GM19395 (cell line): ENCODE measurements at regions not wholly inside any gene's neighbourhood (a gene's known extent, or its start where the extent isn't known, plus 50 kb on each side); places are given as distances from the start of the nearest gene placed in this dataset.

Source experiments
- ATAC-seq: cut with Tn5 transposase; IDR thresholded peaks from one replicate; pipeline ENCODE4 v1.9.1; 2021; ENCODE audit warnings: mild to moderate bottlenecking, moderate library complexity; ENCODE audit not compliant: unreplicated experiment

DNA sequence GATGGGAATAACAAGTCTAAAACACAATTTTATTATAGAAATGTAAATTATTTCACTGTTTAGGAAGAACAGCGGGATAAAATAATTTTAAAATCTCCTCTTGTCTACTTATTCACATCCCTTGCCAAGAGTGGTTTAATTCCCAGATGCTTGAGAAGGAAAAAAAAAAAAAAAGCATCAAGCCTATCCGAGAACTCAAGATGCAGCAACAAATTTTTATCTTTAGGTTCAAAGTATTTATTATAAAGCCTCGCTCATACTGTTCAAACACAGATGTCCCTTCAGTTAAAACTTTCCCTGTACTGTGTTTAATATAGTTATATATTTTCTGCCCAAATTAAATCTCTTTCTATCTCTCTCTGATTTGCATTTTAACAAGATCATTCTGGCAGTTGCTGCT is 1615.8 kb downstream of the PLA2G4A start:
- no peak for ATAC-seq

- ATAC-seq: no peak
These were observed 1634.1 kb downstream of the PLA2G4A start for GRCh38 chr1:188462837-188463236.

DNA sequence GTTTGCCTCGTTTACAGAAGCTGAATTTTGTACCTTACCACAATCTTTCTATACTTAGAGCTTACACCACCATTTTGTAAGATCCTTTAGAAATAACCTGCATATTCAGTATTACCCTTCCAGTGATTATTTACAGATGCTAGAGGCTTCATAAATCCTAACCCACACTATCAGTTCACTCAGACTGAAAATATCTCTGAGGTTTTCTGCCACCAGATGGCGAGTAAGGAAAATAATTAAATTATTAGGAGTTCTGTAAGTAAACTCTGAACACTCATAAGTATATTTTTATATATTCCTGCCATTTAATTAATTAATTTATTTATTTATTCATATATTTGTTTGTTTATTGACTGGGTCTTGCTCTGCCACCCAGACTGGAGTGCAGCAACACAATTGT is 1635.2 kb downstream of the PLA2G4A start:
- ATAC-seq: no peak

- no peak for ATAC-seq
These were observed 1637.8 kb downstream of the PLA2G4A start for GRCh38 chr1:188466539-188466938.

DNA sequence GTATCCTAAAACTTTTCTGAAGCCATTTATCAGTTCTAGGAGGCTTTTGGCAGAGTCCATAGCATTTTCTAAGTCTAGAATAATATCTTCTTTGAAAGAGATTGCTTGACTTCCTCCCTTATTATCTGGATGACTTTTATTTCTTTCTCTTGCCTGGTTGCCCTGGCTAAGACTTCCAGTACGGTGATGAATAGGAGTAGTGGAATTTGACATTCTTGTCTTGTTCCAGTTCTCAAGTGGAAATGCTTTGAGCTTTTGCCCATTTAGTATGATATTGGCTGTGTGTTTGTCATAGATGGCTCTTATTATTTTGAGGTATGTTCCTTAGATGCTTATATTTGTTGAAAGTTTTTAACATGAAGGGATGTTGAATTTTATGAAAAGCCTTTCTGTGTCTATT is 1647.9 kb downstream of the PLA2G4A start:
- ATAC-seq: no peak

DNA sequence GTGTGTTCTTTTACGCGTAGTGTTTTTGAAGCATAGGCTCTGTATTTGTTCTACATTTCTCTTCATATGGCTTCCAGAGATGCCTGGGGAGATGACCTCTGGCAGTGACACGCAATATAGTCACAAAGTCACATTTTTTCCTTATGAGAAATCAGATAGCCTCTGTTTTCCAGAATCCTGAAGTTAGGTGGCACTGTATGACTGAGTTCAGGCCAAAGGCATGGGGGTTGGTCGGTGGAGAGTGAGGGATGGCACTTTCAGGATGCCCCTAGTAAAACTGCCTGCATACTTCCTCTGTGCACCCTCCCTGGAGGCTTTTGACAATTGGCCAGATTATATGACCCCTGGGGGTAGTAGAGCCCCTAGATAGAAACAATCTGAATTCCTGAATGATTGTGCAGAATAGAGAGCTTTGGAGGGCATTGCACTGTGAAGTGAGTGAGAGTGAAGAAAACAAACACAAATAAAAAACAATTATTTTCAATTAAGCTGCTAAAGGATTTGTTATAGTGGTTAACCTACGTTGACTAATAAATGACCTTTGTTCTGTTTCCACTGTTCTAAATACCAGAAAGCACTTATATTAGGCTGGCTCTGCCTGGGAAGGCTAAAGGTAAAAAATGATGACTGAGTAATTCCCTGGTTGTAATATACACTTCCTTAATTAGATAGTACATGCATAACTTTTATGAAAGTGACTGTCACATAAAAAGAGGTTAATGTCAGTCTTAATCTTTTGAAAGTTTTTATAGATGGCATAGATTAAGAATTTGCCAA is 1660.8 kb downstream of the PLA2G4A start:
- no peak for ATAC-seq

DNA sequence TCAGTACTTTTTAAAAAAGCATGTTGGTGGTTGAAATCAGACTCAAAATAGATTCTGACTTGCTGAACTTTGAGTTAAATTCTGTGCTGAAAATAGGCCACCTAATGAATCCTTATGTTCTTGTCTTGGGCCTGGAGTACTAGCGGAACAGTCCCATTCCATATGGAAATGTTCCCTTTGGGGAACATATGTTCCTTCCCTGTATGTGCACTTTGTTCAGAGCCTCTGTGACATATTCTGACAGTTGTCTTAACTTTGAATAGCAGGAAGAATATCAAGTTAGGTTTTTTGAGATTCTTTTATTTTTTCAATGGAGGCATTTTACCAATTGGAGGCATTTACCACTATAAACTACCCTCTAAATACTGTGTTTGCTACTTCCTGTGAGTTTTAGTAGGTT is 1667.8 kb downstream of the PLA2G4A start:
- no peak for ATAC-seq

- no peak for ATAC-seq
These were observed 1668.3 kb downstream of the PLA2G4A start for GRCh38 chr1:188497020-188497419.

DNA sequence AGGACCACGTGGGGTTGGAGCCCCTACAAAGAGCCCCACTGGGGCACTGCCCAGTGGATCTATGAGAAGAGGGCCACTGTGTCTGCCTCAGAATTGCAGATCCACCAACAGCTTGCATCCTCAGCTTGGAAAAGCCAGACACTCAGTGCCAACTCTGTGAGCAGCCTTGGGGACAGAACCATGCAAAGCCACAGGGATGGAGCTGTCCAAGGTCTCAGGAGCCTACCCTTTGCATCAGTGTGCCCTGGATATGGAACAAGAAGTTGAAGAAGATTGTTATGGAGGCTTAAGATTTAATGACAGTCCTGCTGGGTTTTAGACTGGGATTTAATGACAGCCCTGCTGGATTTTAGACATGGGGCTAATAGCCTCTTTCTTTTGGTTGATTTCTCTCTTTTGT is 1670.9 kb downstream of the PLA2G4A start:
- no peak for ATAC-seq

DNA sequence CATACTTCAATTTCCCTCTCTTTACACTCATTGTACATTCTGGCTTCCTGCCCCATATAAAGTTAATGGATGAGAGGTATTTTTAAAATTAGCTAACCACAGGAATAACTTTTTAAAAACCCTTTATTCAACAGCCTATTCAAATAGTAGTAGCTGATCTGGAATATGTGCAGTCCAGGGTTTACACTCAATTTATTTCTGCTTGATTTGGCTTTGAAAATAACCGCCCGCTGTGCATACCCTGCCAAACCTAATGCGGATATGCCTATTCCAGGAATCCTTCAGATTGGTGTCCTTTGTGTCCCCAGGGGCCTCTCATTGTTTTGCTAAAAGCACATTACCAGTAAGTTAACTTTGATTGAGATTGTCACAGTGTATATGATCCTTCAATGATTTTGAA is 1686.2 kb downstream of the PLA2G4A start:
- no peak for ATAC-seq

- no peak for ATAC-seq
These were observed 1688.4 kb downstream of the PLA2G4A start for GRCh38 chr1:188517139-188517538.

GRCh38 chr1:188551176-188551575 is 1722.4 kb downstream of the PLA2G4A start:
- ATAC-seq: no peak

DNA sequence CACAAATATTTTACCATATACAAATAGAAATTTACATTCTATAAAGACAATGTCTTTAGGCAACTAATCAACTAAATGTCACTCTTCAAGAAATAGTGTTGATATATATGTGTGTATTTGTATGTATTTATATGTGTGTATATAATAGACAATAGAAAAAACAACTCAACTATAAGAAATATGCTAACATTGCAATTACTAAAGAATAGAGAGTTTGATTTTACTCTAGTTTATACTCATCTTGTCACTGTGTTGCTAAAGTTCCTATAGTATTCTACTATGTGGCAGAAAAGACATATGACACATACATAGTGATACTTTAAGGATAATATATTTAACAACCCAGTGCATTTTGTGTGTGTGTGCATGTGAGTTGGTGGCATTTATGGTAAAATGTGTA is 1728.3 kb downstream of the PLA2G4A start:
- ATAC-seq: no peak

- ATAC-seq: no peak
These were observed 1754.3 kb downstream of the PLA2G4A start for GRCh38 chr1:188582911-188583532.

GRCh38 chr1:188584119-188584518 is 1755.4 kb downstream of the PLA2G4A start:
- no peak for ATAC-seq

DNA sequence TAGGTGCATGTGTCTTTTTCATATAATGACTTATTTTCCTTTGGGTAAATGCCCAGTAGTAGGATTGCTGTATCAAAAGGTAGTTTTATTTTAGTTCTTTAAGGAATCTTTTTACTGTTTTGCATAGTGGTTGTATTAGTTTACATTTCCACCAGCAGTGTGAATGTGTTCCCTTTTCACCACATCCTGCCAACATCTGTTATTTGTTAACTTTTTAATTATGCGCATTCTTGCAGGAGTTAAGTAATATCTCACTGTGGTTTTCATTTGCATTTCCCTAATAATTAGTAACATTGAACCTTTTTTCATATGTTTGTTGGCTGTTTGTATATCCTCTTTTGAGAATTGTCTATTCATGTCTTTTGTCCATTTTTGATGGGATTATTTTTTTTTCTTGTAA is 1761.9 kb downstream of the PLA2G4A start:
- ATAC-seq: no peak

DNA sequence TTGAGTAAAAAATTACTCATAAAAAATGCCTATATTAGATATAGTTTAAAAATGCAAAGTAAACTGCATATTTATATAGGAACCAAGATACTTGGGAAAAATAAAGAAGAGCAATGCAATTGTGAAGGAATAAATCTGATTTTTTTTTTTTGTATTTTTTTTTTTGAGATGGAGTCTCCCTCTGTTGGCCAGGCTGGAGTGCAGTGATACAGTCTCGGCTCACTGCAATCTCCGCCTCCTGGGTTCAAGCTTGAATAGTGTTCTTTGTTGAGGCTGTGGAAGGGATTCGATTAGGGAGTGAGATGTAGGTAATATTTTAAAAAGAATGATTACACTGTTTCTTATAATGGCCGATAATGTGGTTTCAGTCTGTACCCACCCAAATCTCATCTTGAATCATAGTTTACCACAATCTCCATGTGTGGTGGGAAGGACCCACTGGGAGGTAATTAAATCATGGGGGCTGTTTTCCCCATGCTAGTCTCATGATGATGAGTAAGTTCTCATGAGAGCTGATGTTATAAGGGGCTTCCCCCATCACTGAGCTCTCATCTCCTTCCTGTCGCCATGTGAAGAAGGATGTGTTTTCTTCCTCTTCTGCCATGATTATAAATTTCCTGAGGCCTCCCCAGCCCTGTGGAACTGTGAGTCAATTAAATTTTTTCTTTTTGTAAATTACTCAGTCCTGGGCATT is 1765.9 kb downstream of the PLA2G4A start:
- ATAC-seq: no peak

- ATAC-seq: no peak
These were observed 1770.6 kb downstream of the PLA2G4A start for GRCh38 chr1:188599313-188599712.

DNA sequence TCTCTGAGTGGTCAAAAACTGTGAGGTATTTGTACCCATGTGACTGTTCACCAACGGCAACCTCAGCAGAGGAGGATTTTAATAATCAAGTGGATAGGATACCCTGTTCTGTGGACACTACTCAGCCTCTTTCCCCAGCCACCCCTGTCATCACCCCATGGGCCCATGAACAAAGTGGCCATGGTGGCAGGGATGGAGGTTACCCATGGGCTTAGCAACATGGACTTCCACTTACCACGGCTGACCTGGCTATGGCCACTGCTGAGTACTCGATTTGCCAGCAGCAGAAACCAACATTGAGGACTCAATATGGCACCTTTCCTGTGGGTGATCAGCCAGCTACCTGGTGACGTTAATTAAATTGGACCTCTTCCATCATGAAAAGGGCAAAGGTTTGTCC is 1782.7 kb downstream of the PLA2G4A start:
- ATAC-seq: no peak

GRCh38 chr1:188615321-188615720 is 1786.6 kb downstream of the PLA2G4A start:
- ATAC-seq: no peak

DNA sequence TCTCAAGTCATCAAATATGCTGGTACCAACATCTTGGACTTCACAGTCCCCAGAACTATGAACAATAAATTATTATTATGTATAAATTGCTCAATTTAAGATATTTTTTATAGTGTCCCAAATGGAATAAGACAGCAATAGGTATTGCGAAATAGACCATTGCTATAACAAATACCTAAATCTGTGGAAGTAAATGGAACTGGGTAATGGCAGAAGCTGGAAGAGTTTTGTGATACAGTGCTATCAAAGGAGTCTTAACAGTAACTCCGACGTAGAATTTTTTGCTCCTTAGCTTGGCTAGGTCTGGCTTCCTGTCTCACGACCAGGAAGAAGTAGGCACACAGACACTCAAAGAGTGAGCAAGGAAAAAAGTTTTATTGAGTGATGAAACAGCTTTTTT is 1791.5 kb downstream of the PLA2G4A start:
- no peak for ATAC-seq

- ATAC-seq: no peak
These were observed 1812.9 kb downstream of the PLA2G4A start for GRCh38 chr1:188641566-188642211.
